AG04450 (cell line): ENCODE measurements at regions not wholly inside any gene's neighbourhood (a gene's known extent, or its start where the extent isn't known, plus 50 kb on each side); places are given as distances from the start of the nearest gene placed in this dataset.

Source experiments
- CTCF ChIA-PET: fragments of 300-600, 350-600 bp; formaldehyde crosslinking; extraction: SDS; loops from one replicate; lab custom pipeline; 2022; ENCODE audit warnings: antibody characterized with exemption, inconsistent platforms; lab: Charles Lee
- POLR2A ChIA-PET: fragments of 350-600 bp; formaldehyde crosslinking; extraction: SDS; loops from one replicate; lab custom pipeline; 2021; ENCODE audit warnings: antibody characterized with exemption, inconsistent platforms; lab: Yijun Ruan, JAX
- DNase-seq: peaks from one replicate; pipeline ENCODE4 v3.0.0-alpha.2; 2011; ENCODE audit warnings: low read depth, low spot score
- H3K27ac ChIP-seq: one replicate; pipeline ENCODE4 v1.5.1; 2012; ENCODE audit warnings: low read depth, low read length, control low read depth
- H3K27me3 ChIP-seq: one replicate; pipeline ENCODE4 v1.6.0; 2012; ENCODE audit warnings: low read length; ENCODE audit not compliant: control insufficient read depth, insufficient read depth
- H3K4me3 ChIP-seq: 2 replicates; pipeline ENCODE4 v1.5.1; 2011; ENCODE audit warnings: mild to moderate bottlenecking, low read depth, low read length, control low read depth
- H3K9me3 ChIP-seq: 2 replicates; pipeline ENCODE4 v1.5.1; 2012; ENCODE audit warnings: low read length; ENCODE audit not compliant: control insufficient read depth, insufficient read depth
- CTCF ChIP-seq: IDR thresholded peaks from 2 replicates; pipeline ENCODE4 v1.5.1; 2011; ENCODE audit warnings: low read depth, low read length, control low read depth, inconsistent platforms

- Histone ChIP-seq H3K27ac (no peak overlapping the region), H3K27me3 (no peaks in the 10 kb centered on the region), H3K4me3 (no peak overlapping the region), H3K9me3 (no peaks in the 10 kb centered on the region)
- ChIA-PET CTCF (no interaction called here), POLR2A (no interaction called here)
- DNase-seq, result no peak
- no peak for TF ChIP-seq CTCF
Measured at GRCh38 chrX:140393507-140393906, 111.4 kb downstream of the SOX3 start.

GRCh38 chrX:140391313-140391712 lies 113.6 kb downstream of the SOX3 start:
- no peaks in the 10 kb centered on the region for H3K27me3 ChIP-seq
- DNase-seq, result no peak
- no peak for TF ChIP-seq CTCF
- H3K9me3 ChIP-seq, result no peaks in the 10 kb centered on the region
- no peak overlapping the region for H3K27ac ChIP-seq
- CTCF ChIA-PET, result no interaction called here
- POLR2A ChIA-PET, result no interaction called here
- no peak overlapping the region for H3K4me3 ChIP-seq

- H3K9me3 ChIP-seq, result no peaks in the 10 kb centered on the region
- H3K27ac ChIP-seq, result no peak overlapping the region
- DNase-seq, result no peak
- POLR2A ChIA-PET, result no interaction called here
- no peaks in the 10 kb centered on the region for H3K27me3 ChIP-seq
- CTCF ChIA-PET, result no interaction called here
- H3K4me3 ChIP-seq, result no peak overlapping the region
- no peak for TF ChIP-seq CTCF
Measured at GRCh38 chrX:140389331-140389730, 115.5 kb downstream of the SOX3 start.

- DNase-seq, result no peak
- POLR2A ChIA-PET, result no interaction called here
- CTCF ChIA-PET, result no interaction called here
- Histone ChIP-seq H3K4me3 (no peak overlapping the region), H3K27ac (no peak overlapping the region), H3K9me3 (peaks cover 3% of the 10 kb centered on the region; the same call in 1 of the 2 replicates), H3K27me3 (no peaks in the 10 kb centered on the region)
- TF ChIP-seq CTCF, result no peak
Measured at GRCh38 chrX:140362861-140363260, 142.0 kb downstream of the SOX3 start.

GRCh38 chrX:140360924-140361323 lies 143.9 kb downstream of the SOX3 start:
- no peak for DNase-seq
- Histone ChIP-seq H3K9me3 (peaks cover 3% of the 10 kb centered on the region; the same call in 1 of the 2 replicates), H3K27ac (no peak overlapping the region), H3K27me3 (no peaks in the 10 kb centered on the region), H3K4me3 (no peak overlapping the region)
- no peak for TF ChIP-seq CTCF
- POLR2A ChIA-PET, result no interaction called here
- CTCF ChIA-PET, result no interaction called here
